ENCODE measurements at regions not wholly inside any gene's neighbourhood (a gene's known extent, or its start where the extent isn't known, plus 50 kb on each side); places are given as distances from the start of the nearest gene placed in this dataset.

- H3K9me3 ChIP-seq (ENCODE audit: control insufficient read depth, low read length): no peaks in the 10 kb centered on the region
- no peak overlapping the region for H3K4me3 ChIP-seq (ENCODE audit: low read length in 2 of 2)
- 77 to 81% methylated on average over 3 of the region's 3 CpGs for WGBS, 2 donors
- H3K36me3 ChIP-seq (ENCODE audit: control insufficient read depth in 1 of 2, insufficient read depth in 2 of 2, low read length in 1 of 2): no peaks in the 10 kb centered on the region
- no peaks in the 10 kb centered on the region for H3K27me3 ChIP-seq (ENCODE audit: control insufficient read depth in 1 of 2, insufficient read depth in 2 of 2, low read length in 1 of 2)
- H3K27ac ChIP-seq (ENCODE audit: low read depth in 1 of 2, low read length in 2 of 2): no peak overlapping the region
- DNase-seq (no peak), ATAC-seq (ENCODE audit: low FRiP score) (no peak)
- intact Hi-C loops (cut with DNase I): no loop called here
- peaks cover 0 to 4% of the 10 kb centered on the region in 2 donors for H3K4me1 ChIP-seq (ENCODE audit: control insufficient read depth in 1 of 2, insufficient read depth in 2 of 2, low read length in 2 of 2)
These were observed 64.1 kb upstream of the ITSN2 start for GRCh38 chr2:24424387-24424786.

- no peaks in the 10 kb centered on the region for H3K4me1 ChIP-seq (ENCODE audit: control insufficient read depth in 1 of 2, insufficient read depth in 2 of 2, low read length in 2 of 2)
- ATAC-seq (ENCODE audit: low FRiP score) (no peak), DNase-seq (no peak)
- H3K4me3 ChIP-seq (ENCODE audit: low read length in 2 of 2): no peak overlapping the region
- H3K36me3 ChIP-seq (ENCODE audit: control insufficient read depth in 1 of 2, insufficient read depth in 2 of 2, low read length in 1 of 2): no peaks in the 10 kb centered on the region
- intact Hi-C loops (cut with DNase I): no loop called here
- no peak overlapping the region for H3K27ac ChIP-seq (ENCODE audit: low read depth in 1 of 2, low read length in 2 of 2)
- H3K9me3 ChIP-seq (ENCODE audit: control insufficient read depth, low read length): no peaks in the 10 kb centered on the region
- no peaks in the 10 kb centered on the region for H3K27me3 ChIP-seq (ENCODE audit: control insufficient read depth in 1 of 2, insufficient read depth in 2 of 2, low read length in 1 of 2)
- 68 to 83% methylated on average over 3 of the region's 3 CpGs for WGBS, 2 donors
These were observed 62.8 kb upstream of the ITSN2 start for GRCh38 chr2:24423095-24423494.

- DNase-seq: no peak
- intact Hi-C loops (cut with DNase I): no loop called here
- Histone ChIP-seq H3K27ac (ENCODE audit: low read depth in 1 of 2, low read length in 2 of 2) (no peak overlapping the region), H3K27me3 (ENCODE audit: control insufficient read depth in 1 of 2, insufficient read depth in 2 of 2, low read length in 1 of 2) (no peaks in the 10 kb centered on the region), H3K4me1 (ENCODE audit: control insufficient read depth in 1 of 2, insufficient read depth in 2 of 2, low read length in 2 of 2) (no peaks in the 10 kb centered on the region), H3K36me3 (ENCODE audit: control insufficient read depth in 1 of 2, insufficient read depth in 2 of 2, low read length in 1 of 2) (no peaks in the 10 kb centered on the region), H3K9me3 (ENCODE audit: control insufficient read depth, low read length) (no peaks in the 10 kb centered on the region), H3K4me3 (ENCODE audit: low read length in 2 of 2) (no peak overlapping the region)
- WGBS, 2 donors: 27 to 28% methylated on average over 4 of the region's 4 CpGs
- ATAC-seq (ENCODE audit: low FRiP score): peak; percentile 71
These were observed 61.3 kb upstream of the ITSN2 start for GRCh38 chr2:24421668-24422067.

- H3K27me3 ChIP-seq (ENCODE audit: control insufficient read depth in 1 of 2, insufficient read depth in 2 of 2, low read length in 1 of 2): no peaks in the 10 kb centered on the region
- no peak overlapping the region for H3K27ac ChIP-seq (ENCODE audit: low read depth in 1 of 2, low read length in 2 of 2)
- intact Hi-C loops (cut with DNase I): no loop called here
- no peak overlapping the region for H3K4me3 ChIP-seq (ENCODE audit: low read length in 2 of 2)
- DNase-seq (no peak), ATAC-seq (ENCODE audit: low FRiP score) (no peak)
- WGBS, 2 donors: 54 to 67% methylated on average over 1 of the region's 1 CpG
- no peaks in the 10 kb centered on the region for H3K9me3 ChIP-seq (ENCODE audit: control insufficient read depth, low read length)
- H3K36me3 ChIP-seq (ENCODE audit: control insufficient read depth in 1 of 2, insufficient read depth in 2 of 2, low read length in 1 of 2): no peaks in the 10 kb centered on the region
- H3K4me1 ChIP-seq (ENCODE audit: control insufficient read depth in 1 of 2, insufficient read depth in 2 of 2, low read length in 2 of 2): no peaks in the 10 kb centered on the region
These were observed 60.0 kb upstream of the ITSN2 start for GRCh38 chr2:24420373-24420772.

GRCh38 chr2:24418166-24418841 lies 58.0 kb upstream of the ITSN2 start:
- intact Hi-C loops (cut with DNase I): no loop called here
- H3K27me3 ChIP-seq (ENCODE audit: control insufficient read depth in 1 of 2, insufficient read depth in 2 of 2, low read length in 1 of 2): no peaks in the 10 kb centered on the region
- WGBS, 2 donors: 88 to 92% methylated on average over 2 of the region's 2 CpGs
- no peaks in the 10 kb centered on the region for H3K9me3 ChIP-seq (ENCODE audit: control insufficient read depth, low read length)
- H3K27ac ChIP-seq (ENCODE audit: low read depth in 1 of 2, low read length in 2 of 2): no peak overlapping the region
- ATAC-seq (ENCODE audit: low FRiP score) (no peak), DNase-seq (no peak)
- H3K36me3 ChIP-seq (ENCODE audit: control insufficient read depth in 1 of 2, insufficient read depth in 2 of 2, low read length in 1 of 2): no peaks in the 10 kb centered on the region
- H3K4me3 ChIP-seq (ENCODE audit: low read length in 2 of 2): no peak overlapping the region
- no peaks in the 10 kb centered on the region for H3K4me1 ChIP-seq (ENCODE audit: control insufficient read depth in 1 of 2, insufficient read depth in 2 of 2, low read length in 2 of 2)

- DNase-seq (no peak), ATAC-seq (ENCODE audit: low FRiP score) (no peak)
- no peaks in the 10 kb centered on the region for H3K27me3 ChIP-seq (ENCODE audit: control insufficient read depth in 1 of 2, insufficient read depth in 2 of 2, low read length in 1 of 2)
- no peak overlapping the region for H3K27ac ChIP-seq (ENCODE audit: low read depth in 1 of 2, low read length in 2 of 2)
- no peaks in the 10 kb centered on the region for H3K9me3 ChIP-seq (ENCODE audit: control insufficient read depth, low read length)
- intact Hi-C loops (cut with DNase I): no loop called here
- no peaks in the 10 kb centered on the region for H3K4me1 ChIP-seq (ENCODE audit: control insufficient read depth in 1 of 2, insufficient read depth in 2 of 2, low read length in 2 of 2)
- H3K36me3 ChIP-seq (ENCODE audit: control insufficient read depth in 1 of 2, insufficient read depth in 2 of 2, low read length in 1 of 2): no peaks in the 10 kb centered on the region
- no peak overlapping the region for H3K4me3 ChIP-seq (ENCODE audit: low read length in 2 of 2)
- whole genome bisulfite sequencing, 2 donors: 96% methylated on average over 3 of the region's 3 CpGs
These were observed 52.5 kb upstream of the ITSN2 start for GRCh38 chr2:24412812-24413211.

GRCh38 chr2:24411488-24412151 lies 51.3 kb upstream of the ITSN2 start:
- no peaks in the 10 kb centered on the region for H3K9me3 ChIP-seq (ENCODE audit: control insufficient read depth, low read length)
- WGBS, 2 donors: 93 to 97% methylated on average over 4 of the region's 4 CpGs

GRCh38 chr2:24410976-24411375 lies 50.6 kb upstream of the ITSN2 start:
- no peaks in the 10 kb centered on the region for H3K9me3 ChIP-seq (ENCODE audit: control insufficient read depth, low read length)
- H3K27me3 ChIP-seq (ENCODE audit: control insufficient read depth in 1 of 2, insufficient read depth in 2 of 2, low read length in 1 of 2): no peaks in the 10 kb centered on the region
- H3K27ac ChIP-seq (ENCODE audit: low read depth in 1 of 2, low read length in 2 of 2): no peak overlapping the region
- no peaks in the 10 kb centered on the region for H3K36me3 ChIP-seq (ENCODE audit: control insufficient read depth in 1 of 2, insufficient read depth in 2 of 2, low read length in 1 of 2)
- 81 to 83% methylated on average over 2 of the region's 2 CpGs for WGBS, 2 donors
- no peak for ATAC-seq (ENCODE audit: low FRiP score)
- H3K4me1 ChIP-seq (ENCODE audit: control insufficient read depth in 1 of 2, insufficient read depth in 2 of 2, low read length in 2 of 2): no peaks in the 10 kb centered on the region
- intact Hi-C loops (cut with DNase I): loop anchor here (1.0 to 2.0 kb wide), 2 partner anchors 416 kb away; no protein-coding TSS in a partner anchor
- DNase-seq: no peak
- H3K4me3 ChIP-seq (ENCODE audit: low read length in 2 of 2): no peak overlapping the region

More at GRCh38 chr2:24411488-24412151, 51.3 kb upstream of the ITSN2 start:
- Histone ChIP-seq H3K27me3 (ENCODE audit: control insufficient read depth in 1 of 2, insufficient read depth in 2 of 2, low read length in 1 of 2) (no peaks in the 10 kb centered on the region), H3K36me3 (ENCODE audit: control insufficient read depth in 1 of 2, insufficient read depth in 2 of 2, low read length in 1 of 2) (no peaks in the 10 kb centered on the region), H3K27ac (ENCODE audit: low read depth in 1 of 2, low read length in 2 of 2) (no peak overlapping the region), H3K4me1 (ENCODE audit: control insufficient read depth in 1 of 2, insufficient read depth in 2 of 2, low read length in 2 of 2) (no peaks in the 10 kb centered on the region), H3K4me3 (ENCODE audit: low read length in 2 of 2) (no peak overlapping the region)
- no peak for DNase-seq
- no peak for ATAC-seq (ENCODE audit: low FRiP score)
- intact Hi-C loops (cut with DNase I): loop anchor here in 1 of 2 donors (2.0 kb wide), 1 partner anchor 415 kb away; no protein-coding TSS in a partner anchor

Measured in aorta (tissue), 5 donors.